Esophagus squamous epithelium (tissue), 4 donors: ENCODE measurements at regions not wholly inside any gene's neighbourhood (a gene's known extent, or its start where the extent isn't known, plus 50 kb on each side); places are given as distances from the start of the nearest gene placed in this dataset.

ENCODE experiments used
- POLR2A ChIP-seq, 4 donors: fragments of 450-650 bp; IDR thresholded peaks; one replicate each; pipeline ENCODE4 v1.6.1; 2017; ENCODE audit warnings: antibody characterized with exemption in 4 of 4, mild to moderate bottlenecking in 4 of 4, moderate library complexity in 3 of 4
- TF ChIP-seq, protein P1 (sequence below), 6 experiments: fragments of 450-650 bp in 4 of 6; fragments of 200-600 bp in 2 of 6; sonication (generic) in 2 of 6; IDR thresholded peaks; one replicate each; pipeline ENCODE4 v1.5.1; 2016 to 2019; ENCODE audit warnings: antibody characterized with exemption in 6 of 6, mild to moderate bottlenecking in 4 of 6, moderate library complexity in 4 of 6

DNA sequence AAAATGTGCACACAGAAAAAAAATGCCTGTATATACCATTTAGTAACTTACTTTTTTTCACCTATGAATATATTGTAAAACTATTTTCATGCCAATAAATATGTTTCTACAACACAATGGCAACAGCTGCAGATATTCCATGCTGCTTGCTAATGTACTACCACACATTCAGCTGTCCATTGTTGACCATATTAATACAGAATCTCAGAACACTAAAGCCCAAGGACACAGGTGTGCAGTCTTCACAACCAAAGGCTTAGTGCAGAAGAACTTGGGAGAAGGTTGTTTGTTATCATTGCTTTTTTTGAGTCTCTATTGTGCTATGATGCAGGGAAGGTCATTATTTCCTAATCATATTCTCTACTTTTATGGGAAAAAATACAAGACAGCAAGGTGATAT, 79.6 kb downstream of the DIPK2A start:
- TF ChIP-seq, protein P1, sequence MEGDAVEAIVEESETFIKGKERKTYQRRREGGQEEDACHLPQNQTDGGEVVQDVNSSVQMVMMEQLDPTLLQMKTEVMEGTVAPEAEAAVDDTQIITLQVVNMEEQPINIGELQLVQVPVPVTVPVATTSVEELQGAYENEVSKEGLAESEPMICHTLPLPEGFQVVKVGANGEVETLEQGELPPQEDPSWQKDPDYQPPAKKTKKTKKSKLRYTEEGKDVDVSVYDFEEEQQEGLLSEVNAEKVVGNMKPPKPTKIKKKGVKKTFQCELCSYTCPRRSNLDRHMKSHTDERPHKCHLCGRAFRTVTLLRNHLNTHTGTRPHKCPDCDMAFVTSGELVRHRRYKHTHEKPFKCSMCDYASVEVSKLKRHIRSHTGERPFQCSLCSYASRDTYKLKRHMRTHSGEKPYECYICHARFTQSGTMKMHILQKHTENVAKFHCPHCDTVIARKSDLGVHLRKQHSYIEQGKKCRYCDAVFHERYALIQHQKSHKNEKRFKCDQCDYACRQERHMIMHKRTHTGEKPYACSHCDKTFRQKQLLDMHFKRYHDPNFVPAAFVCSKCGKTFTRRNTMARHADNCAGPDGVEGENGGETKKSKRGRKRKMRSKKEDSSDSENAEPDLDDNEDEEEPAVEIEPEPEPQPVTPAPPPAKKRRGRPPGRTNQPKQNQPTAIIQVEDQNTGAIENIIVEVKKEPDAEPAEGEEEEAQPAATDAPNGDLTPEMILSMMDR (IDR thresholded peaks at IDR 0.05): no peak
- no peak for TF ChIP-seq POLR2A (IDR thresholded peaks at IDR 0.05)
